ENCODE measurements at regions not wholly inside any gene's neighbourhood (a gene's known extent, or its start where the extent isn't known, plus 50 kb on each side); places are given as distances from the start of the nearest gene placed in this dataset.

- Histone ChIP-seq H3K27me3 (ENCODE audit: control insufficient read depth in 2 of 2, insufficient read depth in 2 of 2, low read length in 2 of 2) (no peaks in the 10 kb centered on the region), H3K79me2 (ENCODE audit: control insufficient read depth, insufficient read depth, low read length) (no peaks in the 10 kb centered on the region), H3K9me1 (ENCODE audit: control insufficient read depth, insufficient read depth, low read length) (no peaks in the 10 kb centered on the region), H3K36me3 (ENCODE audit: control insufficient read depth, insufficient read depth, low read length) (no peaks in the 10 kb centered on the region), H3K9me3 (replicated peaks; ENCODE audit: control insufficient read depth, insufficient read depth, low read depth, low read length) (no peaks in the 10 kb centered on the region), H4K20me1 (replicated peaks; ENCODE audit: control insufficient read depth, insufficient read depth, low read length) (no peaks in the 10 kb centered on the region), H3K27ac (ENCODE audit: extremely low read depth, low read depth, low read length) (no peak overlapping the region), H2AFZ (ENCODE audit: low read depth, low read length) (no peak overlapping the region), H3K4me3 (no peak overlapping the region), H3K9ac (ENCODE audit: insufficient read depth in 1 of 2, low read depth in 2 of 2, low read length in 2 of 2) (no peak overlapping the region), H3K4me1 (replicated peaks in 1 of 2; ENCODE audit: control insufficient read depth in 2 of 2, insufficient read depth in 2 of 2, low read length in 2 of 2) (no peaks in the 10 kb centered on the region), H3K4me2 (ENCODE audit: insufficient read depth, low read length) (no peak overlapping the region)
- no peak for TF ChIP-seq BRF2 (IDR thresholded peaks at IDR 0.05; ENCODE audit: borderline replicate concordance, insufficient read depth, insufficient read length)
- no peak for TF ChIP-seq SRF (CRISPR knock-in tag; IDR thresholded peaks at IDR 0.05)
- TF ChIP-seq POLR2B (IDR thresholded peaks at IDR 0.05; ENCODE audit: low read depth, partially characterized antibody): no peak
- no peak for TF ChIP-seq MYBL2 (IDR thresholded peaks at IDR 0.05; ENCODE audit: low read depth)
- TF ChIP-seq MYBL2 (CRISPR knock-in tag; IDR thresholded peaks at IDR 0.05; ENCODE audit: borderline replicate concordance): no peak
- no peak for TF ChIP-seq ZBTB8A (IDR thresholded peaks at IDR 0.05; ENCODE audit: partially characterized antibody)
- no peak for TF ChIP-seq PHF20 (IDR thresholded peaks at IDR 0.05; ENCODE audit: partially characterized antibody)
- TF ChIP-seq STAT5B (CRISPR knock-in tag; IDR thresholded peaks at IDR 0.05): no peak
- TF ChIP-seq FOXJ3 (CRISPR knock-in tag; IDR thresholded peaks at IDR 0.05): no peak
- no peak for TF ChIP-seq CTBP1 (IDR thresholded peaks at IDR 0.05; ENCODE audit: borderline replicate concordance)
- TF ChIP-seq CAMTA2 (CRISPR knock-in tag; conservative IDR thresholded peaks at IDR 0.05): no peak
- TF ChIP-seq MTA3 (IDR thresholded peaks at IDR 0.05; ENCODE audit: borderline replicate concordance): no peak
- TF ChIP-seq BRCA1 (IDR thresholded peaks at IDR 0.05): no peak
- no peak for TF ChIP-seq BRCA1 (CRISPR knock-in tag; IDR thresholded peaks at IDR 0.05)
- CTCF ChIA-PET (ENCODE audit: low intra/inter-chr PET ratio): no interaction called here
- POLR2A ChIA-PET: no interaction called here
- BruUV-seq (replicated peaks): no TSS peak
- intact Hi-C loops (cut with micrococcal nuclease): no loop called here
- ATAC-seq (no peak), DNase-seq (ENCODE audit: extremely low read depth in 1 of 4, low spot score in 3 of 4) (no peak), FAIRE-seq (no peak)
- in situ Hi-C loops (cut with MboI): no loop called here
- WGBS (ENCODE audit: insufficient coverage, low coverage, missing lambda C conversion rate): 0% methylated on average over 1 of the region's 1 CpG
These were observed 143.5 kb upstream of the NECTIN3 start for GRCh38 chr3:110928016-110928662.

All from K562 (cell line).